ENCODE measurements at regions not wholly inside any gene's neighbourhood (a gene's known extent, or its start where the extent isn't known, plus 50 kb on each side); places are given as distances from the start of the nearest gene placed in this dataset.

GRCh38 chr4:71188156-71188640 lies 150.6 kb upstream of the SLC4A4 start:
- no peak overlapping the region for H3K27ac ChIP-seq (ENCODE audit: low read length)
- H2AFZ ChIP-seq (ENCODE audit: low read length) = no peak overlapping the region
- no peak overlapping the region for H3K4me2 ChIP-seq (ENCODE audit: low read depth, low read length, poor library complexity, severe bottlenecking)
- no peaks in the 10 kb centered on the region for H4K20me1 ChIP-seq (ENCODE audit: insufficient read depth, low read depth, low read length)
- no peak overlapping the region for H3K4me3 ChIP-seq (ENCODE audit: low read length)
- 0 out of 2 replicates have a peak, but pooled peaks cover 3% of the 10 kb centered on the region for H3K4me1 ChIP-seq (ENCODE audit: low read length)
- H3K79me2 ChIP-seq (ENCODE audit: low read length) = no peaks in the 10 kb centered on the region
- no peak for DNase-seq
- no peaks in the 10 kb centered on the region for H3K9me3 ChIP-seq (ENCODE audit: low read length)
- no peaks in the 10 kb centered on the region for H3K36me3 ChIP-seq (ENCODE audit: insufficient read depth, low read length)
- no peak overlapping the region for H3K9ac ChIP-seq (ENCODE audit: low read length)
- H3K9me2 ChIP-seq (replicated peaks; ENCODE audit: insufficient read depth, low read length) = no peaks in the 10 kb centered on the region
- no peaks in the 10 kb centered on the region for H3K27me3 ChIP-seq (ENCODE audit: low read length)

DNA sequence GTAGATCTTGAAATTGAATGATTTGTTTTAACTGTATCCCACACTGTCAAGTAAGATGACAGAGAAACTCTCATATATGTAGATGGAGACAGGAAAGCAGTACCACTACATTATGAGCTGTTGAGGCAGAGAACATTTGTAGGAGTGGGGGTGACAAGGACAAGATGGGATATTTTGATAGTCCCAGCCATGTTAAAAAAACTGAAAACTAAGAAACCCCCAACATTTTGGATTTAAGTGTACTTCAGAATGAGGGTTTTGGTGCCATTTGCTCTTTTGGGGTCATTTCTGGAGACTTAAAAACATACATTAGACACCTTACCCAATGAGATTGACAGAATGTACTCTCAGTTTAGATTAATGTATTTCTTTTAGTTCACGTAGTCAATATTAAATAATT lies 149.9 kb upstream of the SLC4A4 start:
- Histone ChIP-seq H3K27ac (ENCODE audit: low read length) (no peak overlapping the region), H3K9me3 (ENCODE audit: low read length) (no peaks in the 10 kb centered on the region), H3K36me3 (ENCODE audit: insufficient read depth, low read length) (no peaks in the 10 kb centered on the region), H3K9ac (ENCODE audit: low read length) (no peak overlapping the region), H4K20me1 (ENCODE audit: insufficient read depth, low read depth, low read length) (no peaks in the 10 kb centered on the region), H3K4me1 (ENCODE audit: low read length) (0 out of 2 replicates have a peak, but pooled peaks cover 1% of the 10 kb centered on the region), H3K4me3 (ENCODE audit: low read length) (no peak overlapping the region), H3K4me2 (ENCODE audit: low read depth, low read length, poor library complexity, severe bottlenecking) (no peak overlapping the region), H3K9me2 (replicated peaks; ENCODE audit: insufficient read depth, low read length) (no peaks in the 10 kb centered on the region), H3K27me3 (ENCODE audit: low read length) (no peaks in the 10 kb centered on the region), H3K79me2 (ENCODE audit: low read length) (no peaks in the 10 kb centered on the region), H2AFZ (ENCODE audit: low read length) (no peak overlapping the region)
- no peak for DNase-seq

DNA sequence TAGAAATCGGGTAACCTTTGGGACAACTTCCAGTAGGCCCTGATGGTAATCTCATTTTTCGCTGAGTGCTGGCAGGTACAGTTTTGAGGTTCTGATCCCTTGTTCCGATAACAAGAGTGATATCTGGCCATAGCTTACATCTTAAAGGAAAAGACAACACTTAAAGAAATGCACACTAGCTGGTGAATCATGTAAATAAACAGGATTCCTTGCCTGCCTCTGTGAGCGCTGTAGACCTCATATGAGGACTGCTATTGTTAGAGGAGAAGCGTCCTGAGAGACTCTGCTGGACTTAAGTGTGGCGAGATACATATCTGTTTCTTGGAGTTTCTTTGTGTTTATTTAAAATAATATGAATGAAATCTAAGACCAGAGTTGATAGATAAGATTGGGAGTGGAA lies 149.3 kb upstream of the SLC4A4 start:
- no peak overlapping the region for H3K9ac ChIP-seq (ENCODE audit: low read length)
- no peaks in the 10 kb centered on the region for H3K4me1 ChIP-seq (ENCODE audit: low read length)
- H3K27me3 ChIP-seq (ENCODE audit: low read length) = no peaks in the 10 kb centered on the region
- no peaks in the 10 kb centered on the region for H4K20me1 ChIP-seq (ENCODE audit: insufficient read depth, low read depth, low read length)
- H3K9me3 ChIP-seq (ENCODE audit: low read length) = no peaks in the 10 kb centered on the region
- H3K27ac ChIP-seq (ENCODE audit: low read length) = no peak overlapping the region
- H3K9me2 ChIP-seq (replicated peaks; ENCODE audit: insufficient read depth, low read length) = no peaks in the 10 kb centered on the region
- no peak overlapping the region for H2AFZ ChIP-seq (ENCODE audit: low read length)
- H3K36me3 ChIP-seq (ENCODE audit: insufficient read depth, low read length) = no peaks in the 10 kb centered on the region
- no peaks in the 10 kb centered on the region for H3K79me2 ChIP-seq (ENCODE audit: low read length)
- DNase-seq = no peak
- H3K4me2 ChIP-seq (ENCODE audit: low read depth, low read length, poor library complexity, severe bottlenecking) = no peak overlapping the region
- no peak overlapping the region for H3K4me3 ChIP-seq (ENCODE audit: low read length)

GRCh38 chr4:71194454-71194853 lies 144.4 kb upstream of the SLC4A4 start:
- Histone ChIP-seq H3K4me1 (ENCODE audit: low read length) (no peaks in the 10 kb centered on the region), H3K9ac (ENCODE audit: low read length) (no peak overlapping the region), H4K20me1 (ENCODE audit: insufficient read depth, low read depth, low read length) (no peaks in the 10 kb centered on the region), H3K79me2 (ENCODE audit: low read length) (no peaks in the 10 kb centered on the region), H3K27ac (ENCODE audit: low read length) (no peak overlapping the region), H3K9me2 (replicated peaks; ENCODE audit: insufficient read depth, low read length) (no peaks in the 10 kb centered on the region), H3K36me3 (ENCODE audit: insufficient read depth, low read length) (no peaks in the 10 kb centered on the region), H2AFZ (ENCODE audit: low read length) (no peak overlapping the region), H3K4me2 (ENCODE audit: low read depth, low read length, poor library complexity, severe bottlenecking) (no peak overlapping the region), H3K27me3 (ENCODE audit: low read length) (no peaks in the 10 kb centered on the region), H3K9me3 (ENCODE audit: low read length) (no peaks in the 10 kb centered on the region), H3K4me3 (ENCODE audit: low read length) (no peak overlapping the region)
- DNase-seq = no peak

DNA sequence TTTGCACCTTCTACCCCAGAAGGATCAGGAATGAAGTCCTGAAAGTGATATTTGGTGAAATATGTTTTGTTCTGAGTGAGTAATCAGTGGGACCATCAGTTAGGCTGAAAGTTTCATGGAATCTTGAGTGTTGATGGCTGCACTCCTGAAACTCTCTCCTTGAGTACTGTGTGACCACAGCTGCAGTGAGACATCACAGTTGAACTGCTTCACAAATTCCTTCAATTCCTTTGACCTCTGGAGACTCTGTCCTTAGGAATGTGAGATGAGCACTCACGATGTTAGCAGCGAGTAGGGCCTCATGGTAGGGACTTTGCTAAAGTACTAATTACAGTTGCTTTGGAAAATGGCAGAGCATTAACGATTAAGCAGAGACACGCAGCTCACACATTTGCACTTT lies 142.9 kb upstream of the SLC4A4 start:
- H3K27me3 ChIP-seq (ENCODE audit: low read length) = no peaks in the 10 kb centered on the region
- no peaks in the 10 kb centered on the region for H3K4me1 ChIP-seq (ENCODE audit: low read length)
- H3K79me2 ChIP-seq (ENCODE audit: low read length) = no peaks in the 10 kb centered on the region
- no peaks in the 10 kb centered on the region for H3K9me2 ChIP-seq (replicated peaks; ENCODE audit: insufficient read depth, low read length)
- no peak overlapping the region for H3K27ac ChIP-seq (ENCODE audit: low read length)
- no peaks in the 10 kb centered on the region for H3K36me3 ChIP-seq (ENCODE audit: insufficient read depth, low read length)
- H4K20me1 ChIP-seq (ENCODE audit: insufficient read depth, low read depth, low read length) = no peaks in the 10 kb centered on the region
- H3K4me2 ChIP-seq (ENCODE audit: low read depth, low read length, poor library complexity, severe bottlenecking) = no peak overlapping the region
- no peak overlapping the region for H3K9ac ChIP-seq (ENCODE audit: low read length)
- no peak overlapping the region for H3K4me3 ChIP-seq (ENCODE audit: low read length)
- no peak for DNase-seq
- H3K9me3 ChIP-seq (ENCODE audit: low read length) = no peaks in the 10 kb centered on the region
- H2AFZ ChIP-seq (ENCODE audit: low read length) = no peak overlapping the region

GRCh38 chr4:71198958-71199357 lies 139.9 kb upstream of the SLC4A4 start:
- H3K9me3 ChIP-seq (ENCODE audit: low read length) = no peaks in the 10 kb centered on the region
- H3K9me2 ChIP-seq (replicated peaks; ENCODE audit: insufficient read depth, low read length) = no peaks in the 10 kb centered on the region
- H3K27ac ChIP-seq (ENCODE audit: low read length) = no peak overlapping the region
- H3K4me3 ChIP-seq (ENCODE audit: low read length) = no peak overlapping the region
- DNase-seq = no peak
- H3K79me2 ChIP-seq (ENCODE audit: low read length) = no peaks in the 10 kb centered on the region
- H2AFZ ChIP-seq (ENCODE audit: low read length) = no peak overlapping the region
- no peak overlapping the region for H3K9ac ChIP-seq (ENCODE audit: low read length)
- H4K20me1 ChIP-seq (ENCODE audit: insufficient read depth, low read depth, low read length) = no peaks in the 10 kb centered on the region
- H3K4me2 ChIP-seq (ENCODE audit: low read depth, low read length, poor library complexity, severe bottlenecking) = no peak overlapping the region
- H3K27me3 ChIP-seq (ENCODE audit: low read length) = no peaks in the 10 kb centered on the region
- H3K36me3 ChIP-seq (ENCODE audit: insufficient read depth, low read length) = no peaks in the 10 kb centered on the region
- no peaks in the 10 kb centered on the region for H3K4me1 ChIP-seq (ENCODE audit: low read length)

- H3K4me1 ChIP-seq (ENCODE audit: low read length) = no peaks in the 10 kb centered on the region
- no peaks in the 10 kb centered on the region for H3K36me3 ChIP-seq (ENCODE audit: insufficient read depth, low read length)
- H3K27ac ChIP-seq (ENCODE audit: low read length) = no peak overlapping the region
- no peaks in the 10 kb centered on the region for H3K27me3 ChIP-seq (ENCODE audit: low read length)
- H2AFZ ChIP-seq (ENCODE audit: low read length) = no peak overlapping the region
- no peaks in the 10 kb centered on the region for H3K79me2 ChIP-seq (ENCODE audit: low read length)
- no peak overlapping the region for H3K4me3 ChIP-seq (ENCODE audit: low read length)
- DNase-seq = no peak
- H3K9ac ChIP-seq (ENCODE audit: low read length) = no peak overlapping the region
- no peak overlapping the region for H3K4me2 ChIP-seq (ENCODE audit: low read depth, low read length, poor library complexity, severe bottlenecking)
- no peaks in the 10 kb centered on the region for H4K20me1 ChIP-seq (ENCODE audit: insufficient read depth, low read depth, low read length)
- H3K9me3 ChIP-seq (ENCODE audit: low read length) = no peaks in the 10 kb centered on the region
- H3K9me2 ChIP-seq (replicated peaks; ENCODE audit: insufficient read depth, low read length) = no peaks in the 10 kb centered on the region
These were observed 137.8 kb upstream of the SLC4A4 start for GRCh38 chr4:71201057-71201456.

- H3K4me1 ChIP-seq (ENCODE audit: low read length) = no peaks in the 10 kb centered on the region
- H3K9me2 ChIP-seq (replicated peaks; ENCODE audit: insufficient read depth, low read length) = no peaks in the 10 kb centered on the region
- H4K20me1 ChIP-seq (ENCODE audit: insufficient read depth, low read depth, low read length) = no peaks in the 10 kb centered on the region
- no peak overlapping the region for H3K27ac ChIP-seq (ENCODE audit: low read length)
- H3K79me2 ChIP-seq (ENCODE audit: low read length) = no peaks in the 10 kb centered on the region
- H3K27me3 ChIP-seq (ENCODE audit: low read length) = no peaks in the 10 kb centered on the region
- no peak overlapping the region for H2AFZ ChIP-seq (ENCODE audit: low read length)
- DNase-seq = peak; percentile 16
- no peaks in the 10 kb centered on the region for H3K9me3 ChIP-seq (ENCODE audit: low read length)
- no peaks in the 10 kb centered on the region for H3K36me3 ChIP-seq (ENCODE audit: insufficient read depth, low read length)
- H3K9ac ChIP-seq (ENCODE audit: low read length) = no peak overlapping the region
- no peak overlapping the region for H3K4me2 ChIP-seq (ENCODE audit: low read depth, low read length, poor library complexity, severe bottlenecking)
- H3K4me3 ChIP-seq (ENCODE audit: low read length) = no peak overlapping the region
These were observed 136.8 kb upstream of the SLC4A4 start for GRCh38 chr4:71201817-71202576.
